MM.1S (cell line): ENCODE measurements at regions not wholly inside any gene's neighbourhood (a gene's known extent, or its start where the extent isn't known, plus 50 kb on each side); places are given as distances from the start of the nearest gene placed in this dataset.

ENCODE experiments used
- EZH2 ChIP-seq: fragments of 300-600 bp; sonication (generic); optimal IDR thresholded peaks from 2 replicates; pipeline ENCODE3; 2017; ENCODE audit warnings: low read depth, mild to moderate bottlenecking, antibody characterized with exemption, low read length, mixed read lengths
- TF ChIP-seq, protein P1 (sequence below): fragments of 300-600 bp; sonication (generic); IDR thresholded peaks from 2 replicates; pipeline ENCODE4 v1.5.1; 2016; ENCODE audit warnings: antibody characterized with exemption, low read length, mixed read lengths

DNA sequence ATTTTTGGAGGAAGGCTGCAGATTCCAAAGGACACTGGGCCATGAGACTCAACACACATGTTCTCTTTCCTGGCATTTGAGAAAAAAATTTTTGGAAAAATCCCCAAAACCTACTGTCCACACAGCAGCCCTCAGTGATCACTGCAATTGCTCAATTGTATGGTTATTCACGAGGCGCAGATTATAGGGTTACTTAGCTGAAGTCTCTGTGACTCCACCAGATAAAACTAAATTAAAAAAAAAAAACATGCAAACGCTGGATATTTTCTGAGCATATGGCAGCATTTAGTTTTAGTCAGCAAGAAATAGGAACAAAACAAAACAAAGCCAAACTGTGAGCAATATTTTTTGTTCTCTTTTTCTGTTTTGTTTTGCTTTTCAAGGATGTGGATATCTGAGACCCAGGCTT lies 83.8 kb upstream of the FAM20A start:
- TF ChIP-seq, protein P1, sequence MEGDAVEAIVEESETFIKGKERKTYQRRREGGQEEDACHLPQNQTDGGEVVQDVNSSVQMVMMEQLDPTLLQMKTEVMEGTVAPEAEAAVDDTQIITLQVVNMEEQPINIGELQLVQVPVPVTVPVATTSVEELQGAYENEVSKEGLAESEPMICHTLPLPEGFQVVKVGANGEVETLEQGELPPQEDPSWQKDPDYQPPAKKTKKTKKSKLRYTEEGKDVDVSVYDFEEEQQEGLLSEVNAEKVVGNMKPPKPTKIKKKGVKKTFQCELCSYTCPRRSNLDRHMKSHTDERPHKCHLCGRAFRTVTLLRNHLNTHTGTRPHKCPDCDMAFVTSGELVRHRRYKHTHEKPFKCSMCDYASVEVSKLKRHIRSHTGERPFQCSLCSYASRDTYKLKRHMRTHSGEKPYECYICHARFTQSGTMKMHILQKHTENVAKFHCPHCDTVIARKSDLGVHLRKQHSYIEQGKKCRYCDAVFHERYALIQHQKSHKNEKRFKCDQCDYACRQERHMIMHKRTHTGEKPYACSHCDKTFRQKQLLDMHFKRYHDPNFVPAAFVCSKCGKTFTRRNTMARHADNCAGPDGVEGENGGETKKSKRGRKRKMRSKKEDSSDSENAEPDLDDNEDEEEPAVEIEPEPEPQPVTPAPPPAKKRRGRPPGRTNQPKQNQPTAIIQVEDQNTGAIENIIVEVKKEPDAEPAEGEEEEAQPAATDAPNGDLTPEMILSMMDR = no peak
- no peak for TF ChIP-seq EZH2
